ENCODE measurements at regions not wholly inside any gene's neighbourhood (a gene's known extent, or its start where the extent isn't known, plus 50 kb on each side); places are given as distances from the start of the nearest gene placed in this dataset.

DNA sequence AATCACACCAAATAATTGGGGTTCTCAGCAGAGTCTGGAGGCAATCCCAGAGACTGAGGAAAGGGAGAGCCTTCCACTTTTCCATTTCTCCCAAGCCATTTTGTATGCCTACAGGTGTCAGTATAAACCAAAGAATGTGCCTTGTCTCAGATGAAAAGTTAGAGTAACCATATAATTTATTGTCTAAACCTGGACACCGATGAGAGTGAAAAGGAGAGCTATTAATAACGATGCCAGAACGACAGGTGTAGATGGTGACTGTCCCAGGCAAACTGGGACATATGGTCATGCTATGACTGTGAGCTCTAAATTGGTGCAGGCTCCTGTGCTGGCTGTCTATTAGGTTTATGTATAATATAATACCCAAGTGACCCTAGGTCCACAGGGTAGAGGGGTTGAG is 219.6 kb downstream of the ARHGAP12 start:
- DNase-seq, result no peak

DNA sequence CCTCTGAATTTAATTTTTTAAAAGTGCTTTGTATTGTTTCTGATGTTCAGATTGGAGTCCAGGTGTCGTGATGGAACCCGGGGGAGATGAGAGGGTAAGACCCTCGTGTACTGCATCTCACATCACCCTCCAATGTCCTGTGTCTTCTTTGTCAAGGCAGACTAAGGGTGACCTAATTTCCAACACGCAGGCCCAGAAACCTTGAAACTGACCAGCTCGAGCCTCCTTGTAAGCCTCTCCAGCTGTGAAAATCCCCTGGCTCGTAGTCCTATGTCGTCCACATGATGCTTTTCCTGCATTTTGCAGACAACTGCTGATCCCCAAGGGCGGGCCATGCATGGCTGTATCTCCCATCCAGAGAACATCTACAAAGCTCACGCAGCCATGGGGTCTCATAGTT is 220.2 kb downstream of the ARHGAP12 start:
- DNase-seq, result no peak

DNA sequence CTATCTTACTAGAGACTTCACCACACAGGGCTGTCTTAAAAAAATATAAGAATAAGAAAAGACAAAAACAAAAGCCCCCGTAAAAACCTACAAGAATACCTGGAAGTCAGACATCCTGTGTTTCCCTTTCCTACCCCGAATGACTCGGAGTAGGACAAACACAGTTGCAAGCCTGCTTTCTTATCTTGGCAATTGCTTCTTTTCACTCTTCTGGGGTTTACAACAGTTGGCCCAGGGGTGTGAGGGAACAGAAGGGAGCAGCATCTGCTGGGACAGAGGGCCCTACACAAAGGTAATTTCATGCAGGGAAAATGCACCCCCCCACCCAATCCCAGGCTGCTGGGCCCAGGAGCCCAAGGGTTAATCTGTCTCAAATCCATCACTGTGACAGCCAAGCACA is 220.6 kb downstream of the ARHGAP12 start:
- DNase-seq, result no peak

DNA sequence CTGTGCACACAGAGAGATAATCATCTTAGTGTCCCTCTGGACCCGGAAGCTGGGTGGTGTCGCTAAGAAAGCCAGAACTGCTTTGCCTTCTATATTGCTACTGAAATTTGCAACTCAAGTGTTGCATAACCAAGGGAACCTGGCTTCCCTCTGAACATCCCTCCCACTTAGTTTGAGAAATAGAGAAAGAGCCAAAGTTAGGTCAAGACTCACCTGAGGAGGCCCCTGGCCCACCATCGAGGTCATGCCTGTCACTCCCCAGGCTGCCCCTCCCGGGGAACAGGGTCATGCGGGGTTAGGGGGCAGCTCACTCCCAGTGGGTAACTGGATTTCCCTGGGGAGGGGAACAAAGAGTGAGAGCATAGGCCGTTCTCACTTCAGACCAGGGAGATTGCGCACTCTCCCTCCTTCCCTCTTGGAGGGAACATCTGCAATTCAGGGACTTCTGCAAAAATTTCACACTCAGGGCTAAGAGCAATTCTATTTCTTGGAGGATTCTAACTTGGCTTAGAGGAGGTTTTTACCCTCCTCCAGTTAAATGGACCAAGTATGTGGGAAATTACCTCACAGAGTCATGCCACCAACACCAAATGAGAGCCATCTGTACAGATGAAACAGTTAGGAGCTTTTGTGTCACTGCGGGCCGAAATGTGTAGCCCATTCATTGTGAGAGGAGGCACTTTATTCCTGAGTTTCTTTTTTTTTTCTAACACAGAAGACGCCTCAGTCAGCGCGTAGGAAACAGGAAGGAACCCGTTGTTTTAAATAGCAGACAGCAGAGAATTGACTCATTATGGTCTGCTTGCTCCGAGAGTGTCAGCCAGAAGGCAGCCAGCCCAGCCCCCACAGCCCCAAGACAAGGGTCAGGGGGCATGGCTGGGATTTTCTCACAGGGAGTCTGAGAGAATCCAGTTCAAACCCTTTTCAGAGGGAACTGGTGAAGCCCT is 221.3 kb downstream of the ARHGAP12 start:
- DNase-seq, result no peak

DNA sequence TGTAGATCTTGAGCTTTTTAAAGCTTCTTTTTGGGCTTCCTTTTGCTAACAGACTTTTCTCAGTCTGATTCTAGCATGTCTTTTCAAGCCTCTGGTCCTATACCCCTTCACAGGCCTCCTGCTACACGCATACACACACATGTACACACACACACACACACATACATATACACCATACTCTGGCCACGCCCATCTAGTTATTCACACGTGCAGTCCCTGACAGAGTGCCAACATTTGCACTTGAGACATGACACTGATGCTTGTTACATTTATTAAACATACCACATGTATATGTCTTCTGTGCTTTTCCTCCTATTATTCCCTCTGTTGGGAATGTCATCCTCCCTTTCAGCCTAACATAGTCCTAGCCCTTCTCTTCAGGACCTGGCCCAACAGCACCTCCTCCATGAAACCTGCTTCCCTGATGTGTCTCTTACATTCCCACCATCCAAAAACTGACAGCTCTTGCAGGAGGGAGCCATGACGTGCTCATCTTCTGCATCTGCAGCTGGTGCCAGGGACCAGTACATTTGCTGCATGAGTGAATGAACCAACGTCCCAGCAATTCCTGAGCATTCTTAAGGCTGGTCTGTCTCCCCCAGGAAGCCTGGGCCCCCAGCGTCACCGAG is 222.1 kb downstream of the ARHGAP12 start:
- no peak for DNase-seq

DNA sequence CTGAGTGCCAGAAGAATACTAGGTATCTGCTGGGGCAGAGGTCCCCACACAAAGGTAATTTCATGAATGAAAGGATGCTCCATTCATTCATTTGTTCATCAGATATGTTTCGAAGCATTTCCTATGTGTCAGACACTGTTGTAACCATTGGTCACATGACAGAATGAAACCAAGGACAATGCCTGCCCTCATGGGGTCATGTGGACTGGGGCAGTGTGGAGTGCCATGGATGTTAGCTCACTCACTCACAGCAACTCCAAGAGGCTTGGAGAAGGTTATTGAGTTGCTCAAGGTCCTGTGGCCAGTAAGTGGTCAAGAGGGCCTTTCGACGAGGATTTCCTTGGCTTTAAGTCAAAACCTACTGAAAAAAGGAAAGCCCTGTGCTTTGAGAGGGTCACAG is 223.5 kb downstream of the ARHGAP12 start:
- DNase-seq, result no peak

DNA sequence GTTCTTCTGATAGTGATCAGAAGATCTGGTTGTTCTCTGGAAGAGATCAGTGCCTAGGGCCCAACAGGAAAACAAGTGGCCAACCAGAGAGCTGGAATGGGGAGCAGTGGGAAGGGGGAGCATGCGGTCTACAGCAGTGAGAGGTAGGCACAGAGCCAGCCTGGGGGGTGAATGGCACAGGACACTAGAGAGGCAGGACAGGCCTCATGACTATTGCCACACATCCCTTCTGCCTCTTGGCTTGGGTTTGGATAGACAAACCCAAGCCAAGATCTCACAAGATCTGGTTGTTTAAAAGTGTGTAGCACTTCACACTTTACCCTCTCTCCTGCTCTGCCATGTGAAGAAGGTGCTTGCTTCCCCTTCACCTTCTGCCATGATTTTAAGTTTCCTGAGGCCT is 224.4 kb downstream of the ARHGAP12 start:
- DNase-seq, result no peak

DNA sequence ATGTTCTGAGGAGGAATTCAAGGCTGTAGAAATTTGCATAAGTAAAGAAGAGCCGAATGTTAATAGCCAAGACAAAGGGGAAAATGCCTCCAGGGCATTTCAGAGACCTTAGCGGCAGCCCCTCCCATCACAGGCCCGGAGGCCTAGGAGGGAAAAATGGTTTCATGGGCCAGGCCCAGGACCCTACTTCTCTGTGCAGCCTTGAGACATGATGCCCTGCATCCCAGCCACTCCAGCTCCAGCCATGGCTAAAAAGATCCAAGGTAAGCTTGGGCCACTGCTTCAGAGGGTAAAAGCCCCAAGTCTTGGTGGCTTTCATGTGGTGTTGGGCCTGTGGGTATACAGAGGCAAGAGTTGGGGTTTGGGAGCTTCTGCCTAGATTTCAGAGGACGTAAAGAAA is 225.7 kb downstream of the ARHGAP12 start:
- no peak for DNase-seq

DNA sequence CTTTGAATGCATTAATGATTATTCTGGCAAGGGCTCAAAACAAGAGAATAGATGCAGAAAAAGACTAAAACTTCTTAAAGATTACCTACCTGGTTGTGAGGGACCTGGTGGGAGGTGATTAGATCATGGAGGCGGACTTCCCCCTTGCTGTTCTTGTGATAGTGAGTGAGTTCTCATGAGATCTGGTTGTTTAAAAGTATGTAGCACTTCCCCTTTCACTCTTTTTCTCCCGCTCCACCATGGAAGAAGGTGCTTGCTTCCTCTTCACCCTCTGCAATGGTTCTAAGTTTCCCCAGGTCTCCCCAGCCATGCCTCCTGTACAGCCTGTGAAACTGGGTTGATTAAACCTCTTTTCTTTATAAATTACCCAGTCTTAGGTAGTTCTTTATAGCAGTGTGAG is 226.6 kb downstream of the ARHGAP12 start:
- no peak for DNase-seq

DNA sequence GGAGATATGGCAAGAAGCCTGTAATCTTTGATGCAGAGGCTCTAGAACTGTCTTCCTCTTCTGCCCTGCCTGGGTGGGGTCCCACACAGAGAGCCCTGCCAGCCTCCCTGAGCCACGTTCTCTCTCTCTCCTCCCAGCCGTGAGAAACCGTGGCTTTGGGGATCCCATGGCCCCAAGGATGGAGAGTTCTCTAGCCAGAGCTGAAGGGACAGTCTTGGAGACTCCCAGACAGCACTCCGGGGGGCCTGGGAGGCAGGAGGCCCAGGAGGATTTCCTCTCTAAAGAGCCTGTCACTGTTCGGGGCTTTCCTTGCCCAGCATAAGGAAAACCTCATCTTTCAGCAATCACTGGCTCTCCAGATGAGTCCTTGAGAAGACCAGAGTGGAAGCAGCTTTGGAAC is 227.1 kb downstream of the ARHGAP12 start:
- DNase-seq, result no peak

DNA sequence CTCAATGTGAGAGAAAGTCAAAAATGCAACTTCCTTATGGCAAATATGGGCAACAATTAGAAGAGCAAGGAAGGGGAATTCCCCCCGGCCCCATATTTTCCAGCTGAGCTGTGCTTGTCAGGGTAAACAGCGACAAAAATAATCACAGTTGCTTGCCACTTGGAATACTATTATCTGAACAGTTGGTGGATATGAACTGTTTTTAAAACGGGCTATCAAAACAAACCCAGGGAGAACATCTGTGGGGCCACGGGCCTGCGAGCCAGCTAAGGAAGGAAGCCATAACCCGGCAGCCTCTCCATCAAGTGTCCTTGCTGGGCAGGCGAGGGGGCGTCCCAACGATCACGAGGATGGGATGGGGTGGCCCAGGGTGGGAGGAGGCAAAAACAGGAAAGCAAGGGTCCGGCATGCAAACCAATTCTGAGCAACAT is 228.4 kb downstream of the ARHGAP12 start:
- no peak for DNase-seq

DNA sequence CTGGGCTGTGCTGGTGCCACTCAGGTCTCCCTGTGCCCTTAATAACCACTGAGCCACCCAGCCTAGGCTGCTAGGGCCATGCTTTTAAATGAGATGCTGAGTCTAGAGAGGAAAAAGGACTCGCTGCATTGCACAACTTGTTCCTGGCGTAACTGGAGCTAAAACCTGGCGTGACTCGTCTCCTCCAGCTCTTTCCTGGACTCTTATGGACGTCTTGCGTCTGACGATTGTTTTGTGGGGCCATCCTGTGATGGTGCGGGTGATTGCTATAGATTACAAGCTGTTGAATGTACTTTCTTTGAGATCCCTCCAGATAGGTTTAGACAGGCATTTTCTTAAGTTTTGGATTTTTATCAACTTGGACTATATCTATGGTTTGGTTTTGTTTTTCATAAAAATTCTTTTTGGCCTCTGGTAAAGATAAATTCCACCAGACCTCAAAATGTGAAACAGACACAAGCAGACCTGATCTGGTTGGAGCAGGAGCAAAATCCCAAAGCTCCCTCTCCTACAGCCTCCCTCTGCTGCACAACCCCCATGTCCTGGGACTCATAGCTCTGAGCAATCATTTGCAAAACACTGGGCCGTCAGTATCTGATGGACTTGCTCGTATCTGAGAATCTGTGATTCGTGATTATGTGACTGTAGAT is 230.3 kb downstream of the ARHGAP12 start:
- no peak for DNase-seq

DNA sequence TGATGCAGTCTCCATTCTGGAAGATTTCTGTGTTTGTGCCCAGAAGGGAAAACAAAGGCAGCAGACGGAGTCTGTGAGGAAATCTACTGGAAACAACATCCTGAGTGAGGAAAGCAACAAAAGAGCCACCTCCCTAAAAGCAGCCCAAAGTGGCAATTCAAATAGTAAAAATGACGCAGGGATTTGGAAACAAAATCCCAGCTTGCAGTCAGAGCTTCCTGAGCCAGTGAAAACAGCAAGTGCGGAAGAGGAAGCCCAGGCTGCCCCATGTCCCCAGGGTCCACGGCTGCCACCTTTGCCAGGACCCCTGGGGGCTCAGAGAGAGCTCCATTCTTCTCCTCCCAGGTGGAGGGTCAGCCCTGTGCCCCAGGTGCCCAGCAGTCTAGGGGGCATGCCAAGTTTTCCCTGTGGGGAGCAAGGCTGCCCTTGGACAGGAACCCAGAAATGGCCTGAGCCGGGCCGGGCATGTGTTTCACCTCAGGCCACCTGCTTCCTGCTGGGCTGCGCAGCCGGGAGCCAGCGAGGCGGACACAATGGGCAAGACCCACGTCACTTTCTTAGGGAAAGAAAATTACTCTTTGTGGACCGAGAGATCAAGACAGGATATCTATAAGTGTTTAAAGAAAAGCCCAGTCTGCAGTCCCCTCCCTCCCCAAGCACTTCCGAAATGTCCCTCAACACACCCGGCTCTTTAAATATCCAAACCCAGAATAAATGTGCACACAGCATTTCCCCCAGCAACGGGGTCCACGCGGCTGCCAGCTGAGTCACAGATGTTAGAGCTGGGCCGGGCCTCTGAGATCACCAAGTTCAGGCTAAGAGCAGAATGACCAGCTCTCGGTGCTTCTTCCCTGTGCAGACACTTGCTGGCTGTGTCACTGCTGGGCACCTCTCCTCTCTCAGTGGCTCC is 231.1 kb downstream of the ARHGAP12 start:
- DNase-seq, result no peak

DNA sequence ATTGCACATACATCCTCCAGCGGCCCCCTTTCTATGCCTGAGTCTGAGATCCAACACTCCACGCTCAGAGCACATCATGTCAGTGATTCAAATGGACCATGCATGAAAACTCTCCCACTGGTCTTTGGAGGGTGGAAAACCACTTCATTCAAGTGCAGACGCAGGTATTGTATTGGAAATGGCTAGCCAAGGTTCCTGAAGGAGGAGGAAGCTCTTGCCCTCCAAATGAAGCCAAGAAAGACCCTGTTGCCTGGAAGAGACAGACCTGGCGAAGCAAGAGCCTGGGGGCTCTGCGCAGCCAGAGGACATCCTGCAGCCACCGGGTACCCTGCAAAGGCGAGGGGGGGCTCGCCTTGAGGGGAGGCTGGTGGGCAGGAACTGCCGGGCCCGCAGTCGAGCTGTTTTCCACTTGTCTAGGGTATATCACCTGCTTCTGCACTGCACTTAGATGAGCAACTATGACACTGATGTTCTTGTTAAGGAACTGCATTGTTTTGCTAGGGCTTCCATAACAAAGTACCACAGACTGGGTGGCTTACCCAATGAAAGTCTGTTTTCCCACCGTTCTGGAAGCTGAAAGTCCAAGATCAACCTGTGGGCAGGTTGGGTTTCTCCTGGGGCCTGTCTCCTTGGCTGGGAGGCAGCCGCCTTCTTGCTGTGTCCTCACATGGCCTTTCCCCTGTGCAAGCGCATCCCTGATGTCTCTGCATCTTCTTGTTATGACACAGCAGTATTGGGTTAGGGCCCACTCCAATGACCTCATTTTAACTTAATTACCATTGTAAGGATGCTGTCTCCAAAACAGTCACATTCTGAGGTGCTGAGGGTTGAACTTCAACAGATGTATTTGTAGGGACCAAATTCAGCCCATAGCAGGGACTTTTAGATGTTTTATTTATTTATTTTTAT is 233.4 kb downstream of the ARHGAP12 start:
- DNase-seq, result peak; percentile 60

DNA sequence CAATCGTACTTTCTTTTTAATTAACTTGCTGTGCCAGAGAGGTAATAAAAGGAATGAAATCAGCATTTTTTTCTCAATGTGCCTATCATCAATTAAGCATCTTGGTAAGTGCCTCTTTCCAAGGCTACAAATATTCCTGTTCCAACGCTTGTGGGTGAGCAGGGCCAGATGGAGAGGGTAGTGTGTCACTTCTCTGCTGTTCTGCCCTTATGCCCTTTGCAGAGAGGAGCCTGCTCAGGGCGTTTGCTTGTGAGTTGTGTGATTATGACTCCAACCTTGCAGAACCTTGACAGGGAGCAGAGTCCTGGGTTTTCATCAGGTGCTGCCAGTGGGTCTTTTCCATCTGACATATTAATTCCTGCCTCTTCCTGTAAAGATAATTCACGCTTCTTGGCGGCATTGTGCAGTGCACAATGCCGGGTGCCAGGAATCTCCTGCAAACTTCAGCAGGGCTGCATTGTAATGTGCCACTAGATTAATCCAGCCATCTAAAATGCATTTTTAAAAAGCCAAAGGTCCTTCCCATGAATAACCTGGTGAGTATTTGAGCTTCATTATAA is 234.4 kb downstream of the ARHGAP12 start:
- peak; percentile 17 for DNase-seq

DNA sequence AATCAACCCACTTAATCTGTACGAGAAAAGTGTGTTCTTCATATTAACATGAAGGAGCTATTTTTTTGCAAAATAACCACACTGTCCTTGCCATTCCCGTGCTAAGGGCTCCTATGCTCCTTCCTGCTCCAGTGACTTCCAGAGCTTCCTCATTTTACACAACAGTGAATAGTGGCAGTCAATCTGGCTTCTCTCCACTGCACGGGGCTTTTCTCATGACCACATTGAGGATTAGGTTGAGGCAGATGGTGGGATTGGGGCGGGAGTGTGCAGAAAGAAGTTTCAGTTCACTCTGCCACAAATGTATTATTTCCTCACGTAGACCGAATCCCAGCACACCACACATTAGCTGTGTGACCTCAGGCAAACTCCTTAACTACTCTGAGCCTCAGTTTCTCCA is 235.1 kb downstream of the ARHGAP12 start:
- no peak for DNase-seq

DNA sequence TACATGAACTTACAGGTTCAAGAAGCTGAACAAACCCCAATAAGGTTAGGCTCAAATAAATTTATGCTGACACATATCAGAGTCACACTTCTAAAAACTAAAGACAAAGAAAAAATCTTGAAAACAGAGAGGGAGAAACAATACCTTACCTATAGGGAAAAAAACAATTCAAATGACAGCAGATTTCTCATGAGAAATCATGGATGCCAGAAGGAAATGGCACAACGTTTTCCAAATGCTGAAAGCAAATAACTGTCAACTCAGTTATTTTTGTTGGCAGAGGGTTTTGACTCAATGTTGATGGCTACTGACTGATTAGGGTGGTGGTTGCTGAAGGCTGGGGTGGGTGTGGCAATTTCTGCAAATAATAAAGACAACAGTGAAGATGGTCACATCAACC is 239.4 kb downstream of the ARHGAP12 start:
- DNase-seq, result no peak

DNA sequence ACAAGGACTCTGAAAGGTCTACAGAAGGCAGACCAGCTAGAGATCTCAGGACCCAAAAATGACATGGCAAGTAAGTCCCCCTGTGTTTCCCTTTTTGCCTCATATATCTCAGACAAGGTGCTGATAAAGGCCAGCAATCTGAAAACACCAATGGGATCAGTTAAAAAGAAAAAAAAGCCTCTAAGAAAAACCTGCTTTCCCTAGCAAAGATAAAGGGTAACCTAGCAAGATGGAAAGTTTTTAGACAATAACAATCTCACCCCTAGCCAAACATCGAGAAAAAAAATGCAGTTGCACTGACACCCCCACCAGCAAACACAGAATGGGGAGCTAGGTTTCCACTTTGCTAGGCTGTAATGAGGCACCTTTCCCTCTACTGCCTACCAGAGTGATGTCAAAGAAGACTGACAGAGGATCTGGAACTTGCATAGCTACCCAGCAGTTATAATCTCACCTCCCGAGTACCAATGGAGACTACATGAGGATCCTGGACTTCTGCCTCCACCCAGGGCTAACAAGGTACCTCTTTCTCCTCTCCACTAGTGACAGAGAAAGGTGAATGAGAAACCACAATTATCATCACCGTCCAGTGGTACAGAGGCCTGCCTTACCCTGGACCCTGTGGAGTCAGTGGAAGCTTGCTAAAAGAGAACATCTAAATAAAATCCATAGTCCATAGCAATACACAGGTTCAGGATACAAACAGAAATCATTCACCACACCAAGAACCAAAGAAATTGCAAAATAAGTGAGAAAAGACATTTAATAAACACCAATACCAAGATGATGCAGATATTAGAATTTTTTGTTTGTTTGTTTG is 240.8 kb downstream of the ARHGAP12 start:
- DNase-seq, result no peak

DNA sequence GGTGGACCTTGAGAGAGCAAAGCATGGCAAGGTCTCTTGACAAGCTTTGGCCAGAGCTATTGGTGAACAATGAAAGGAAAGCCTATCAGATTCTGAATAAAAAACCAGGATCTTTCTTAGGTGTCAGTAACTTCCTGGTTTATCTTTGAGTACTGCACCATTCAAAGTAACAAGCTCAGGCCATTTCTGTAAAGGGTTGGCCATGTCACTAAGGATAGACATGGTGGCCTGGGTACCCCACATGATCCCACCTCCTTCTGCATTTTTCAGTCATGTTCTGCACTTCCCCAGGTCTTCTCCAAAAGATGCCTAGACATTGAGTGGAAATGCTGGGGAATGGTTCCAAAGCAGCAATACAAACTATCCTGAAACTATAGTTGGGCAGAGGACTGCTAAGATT is 242.0 kb downstream of the ARHGAP12 start:
- DNase-seq, result no peak

DNA sequence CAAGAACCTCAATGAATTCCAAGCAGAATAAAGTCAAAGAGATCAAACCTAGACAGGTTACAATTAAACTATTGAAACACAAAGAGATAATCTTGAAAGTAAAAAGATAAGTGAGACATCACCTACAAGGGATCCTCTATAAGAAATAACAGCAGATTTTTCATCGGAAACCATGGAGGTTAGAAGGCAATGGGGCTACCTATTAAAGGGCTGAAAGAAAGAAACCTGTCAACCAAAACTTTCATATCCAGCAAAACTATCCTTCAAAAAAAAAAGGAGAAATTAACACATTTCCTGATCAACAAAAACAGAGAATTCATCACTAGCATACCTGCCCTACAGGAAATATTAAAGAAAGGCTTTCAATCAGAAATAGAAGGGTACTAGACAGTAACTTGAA is 244.9 kb downstream of the ARHGAP12 start:
- no peak for DNase-seq

All from DMS79 treated with DMSO at 0.1 percent for 48 hours (cell line).